HL-60 (cell line): ENCODE measurements at regions not wholly inside any gene's neighbourhood (a gene's known extent, or its start where the extent isn't known, plus 50 kb on each side); places are given as distances from the start of the nearest gene placed in this dataset.

ENCODE experiments used
- DNase-seq, 2 experiments: peaks; one replicate each; pipeline ENCODE4 v3.0.0-alpha.2; 2010 to 2020; ENCODE audit warnings: low read depth in 1 of 2, low spot score in 1 of 2
- H3K27ac ChIP-seq: fragments of 250-450 bp; sonication (Bioruptor Pico); replicated peaks from 2 replicates; pipeline ENCODE4 v1.5.1; 2020; ENCODE audit warnings: mild to moderate bottlenecking, moderate library complexity
- H3K27me3 ChIP-seq: fragments of 250-450 bp; sonication (Bioruptor Pico); 2 replicates; pipeline ENCODE4 v1.5.1; 2021; ENCODE audit warnings: mild to moderate bottlenecking, moderate library complexity; ENCODE audit not compliant: insufficient read depth, poor library complexity, severe bottlenecking
- H3K4me3 ChIP-seq: replicated peaks from 2 replicates; pipeline ENCODE4 v1.5.1; 2011; ENCODE audit warnings: mild to moderate bottlenecking, control low read depth, low read length; ENCODE audit not compliant: insufficient read depth
- CTCF ChIP-seq: IDR thresholded peaks from one replicate; pipeline ENCODE4 v1.5.1; 2011; ENCODE audit warnings: low read length, control low read depth, inconsistent platforms; ENCODE audit not compliant: insufficient read depth
- GABPA ChIP-seq: IDR thresholded peaks from 2 replicates; pipeline ENCODE4 v1.6.1; 2012; ENCODE audit warnings: low read depth
- POLR2AphosphoS5 ChIP-seq: IDR thresholded peaks from 2 replicates; pipeline ENCODE4 v1.6.1; 2012; ENCODE audit warnings: low read depth
- REST ChIP-seq: IDR thresholded peaks from 2 replicates; pipeline ENCODE4 v1.6.1; 2012; ENCODE audit warnings: low read depth; ENCODE audit not compliant: insufficient replicate concordance
- SPI1 ChIP-seq: IDR thresholded peaks from 2 replicates; pipeline ENCODE4 v1.6.1; 2012; ENCODE audit warnings: low read depth, mild to moderate bottlenecking, borderline replicate concordance

GRCh38 chrX:87063642-87064041 is 454.0 kb upstream of the KLHL4 start:
- Histone ChIP-seq H3K27ac (no peak overlapping the region), H3K4me3 (no peak overlapping the region), H3K27me3 (no peaks in the 10 kb centered on the region)
- DNase-seq = no peak
- TF ChIP-seq REST = no peak
- TF ChIP-seq POLR2AphosphoS5 = no peak
- no peak for TF ChIP-seq GABPA
- TF ChIP-seq CTCF = no peak
- TF ChIP-seq SPI1 = no peak

GRCh38 chrX:87064502-87064901 is 453.1 kb upstream of the KLHL4 start:
- H3K4me3 ChIP-seq = no peak overlapping the region
- DNase-seq = no peak
- TF ChIP-seq POLR2AphosphoS5 (no peak), CTCF (no peak), REST (no peak), SPI1 (no peak), GABPA (no peak)
- H3K27ac ChIP-seq = no peak overlapping the region
- no peaks in the 10 kb centered on the region for H3K27me3 ChIP-seq

GRCh38 chrX:87067795-87068369 is 449.7 kb upstream of the KLHL4 start:
- no peak for TF ChIP-seq REST
- no peak for TF ChIP-seq POLR2AphosphoS5
- no peak for TF ChIP-seq GABPA
- TF ChIP-seq SPI1 = no peak
- TF ChIP-seq CTCF = no peak
- Histone ChIP-seq H3K27me3 (no peaks in the 10 kb centered on the region), H3K27ac (no peak overlapping the region), H3K4me3 (no peak overlapping the region)
- no peak for DNase-seq
